Natural killer cell (primary cell): ENCODE measurements at regions not wholly inside any gene's neighbourhood (a gene's known extent, or its start where the extent isn't known, plus 50 kb on each side); places are given as distances from the start of the nearest gene placed in this dataset.

Experiments used
- ATAC-seq, 3 donors: fragments of 150-1000 bp in 2 of 3; fragments of 200-7000 bp in 1 of 3; cut with Tn5 transposase; 1 replicate in 1 of 3; 2 replicates in 2 of 3; pipeline ENCODE4 v1.10.0; 2021; ENCODE audit warnings: mild to moderate bottlenecking in 2 of 3, moderate library complexity in 2 of 3
- DNase-seq, 2 donors: peaks; one replicate each; pipeline versions ENCODE4 v3.0.0 to v3.0.0-alpha.2; 2013 to 2021; ENCODE audit warnings: mixed read lengths in 1 of 2
- H3K27ac ChIP-seq: one replicate; pipeline ENCODE4 v1.5.1; 2013; ENCODE audit warnings: mild to moderate bottlenecking, low read length
- H3K27me3 ChIP-seq: one replicate; pipeline ENCODE4 v1.6.1; 2013; ENCODE audit warnings: low read length; ENCODE audit not compliant: control insufficient read depth, insufficient read depth
- H3K36me3 ChIP-seq: one replicate; pipeline ENCODE4 v1.6.1; 2013; ENCODE audit warnings: low read length; ENCODE audit not compliant: control insufficient read depth, insufficient read depth
- H3K4me1 ChIP-seq: one replicate; pipeline ENCODE4 v1.6.1; 2013; ENCODE audit warnings: low read length; ENCODE audit not compliant: control insufficient read depth, insufficient read depth
- H3K4me3 ChIP-seq: one replicate; pipeline ENCODE4 v1.5.1; 2013; ENCODE audit warnings: low read length
- H3K9me3 ChIP-seq: one replicate; pipeline ENCODE4 v1.6.1; 2013; ENCODE audit warnings: low read length; ENCODE audit not compliant: control insufficient read depth, insufficient read depth
- H3K27ac Mint-ChIP-seq, 2 donors: one replicate each; pipeline ENCODE4 v1.8.0; 2022; ENCODE audit warnings: mild to moderate bottlenecking in 2 of 2, mixed read lengths in 2 of 2, moderate library complexity in 1 of 2
- H3K27me3 Mint-ChIP-seq, 2 donors: one replicate each; pipeline ENCODE4 v1.8.0; 2022; ENCODE audit warnings: low read depth in 2 of 2, mixed read lengths in 2 of 2
- H3K36me3 Mint-ChIP-seq: one replicate; pipeline ENCODE4 v1.8.0; 2022; ENCODE audit warnings: mixed read lengths
- H3K4me1 Mint-ChIP-seq, 2 donors: one replicate each; pipeline ENCODE4 v1.8.0; 2022; ENCODE audit warnings: mixed read lengths in 2 of 2
- H3K4me3 Mint-ChIP-seq: one replicate; pipeline ENCODE4 v1.8.0; 2022; ENCODE audit warnings: mild to moderate bottlenecking, moderate library complexity, mixed read lengths
- H3K9me3 Mint-ChIP-seq, 2 donors: one replicate each; pipeline ENCODE4 v1.8.0; 2022; ENCODE audit warnings: mixed read lengths in 2 of 2
- WGBS: methylation state at CpG from one replicate; pipeline ENCODE4 v1.1.7; 2013; ENCODE audit warnings: missing lambda C conversion rate; ENCODE audit not compliant: insufficient coverage; 5-methylcytosine and 5-hydroxymethylcytosine counted together
- intact Hi-C: fragments of 100-400 bp; cut with micrococcal nuclease; formaldehyde crosslinking; loops from one replicate; pipeline ENCODE4 v1.14.2; 2022
- TF ChIP-seq, protein P1 (sequence below): fragments of 200-600 bp; IDR thresholded peaks from one replicate; pipeline ENCODE4 v1.8.0; 2022; ENCODE audit warnings: antibody characterized with exemption

DNA sequence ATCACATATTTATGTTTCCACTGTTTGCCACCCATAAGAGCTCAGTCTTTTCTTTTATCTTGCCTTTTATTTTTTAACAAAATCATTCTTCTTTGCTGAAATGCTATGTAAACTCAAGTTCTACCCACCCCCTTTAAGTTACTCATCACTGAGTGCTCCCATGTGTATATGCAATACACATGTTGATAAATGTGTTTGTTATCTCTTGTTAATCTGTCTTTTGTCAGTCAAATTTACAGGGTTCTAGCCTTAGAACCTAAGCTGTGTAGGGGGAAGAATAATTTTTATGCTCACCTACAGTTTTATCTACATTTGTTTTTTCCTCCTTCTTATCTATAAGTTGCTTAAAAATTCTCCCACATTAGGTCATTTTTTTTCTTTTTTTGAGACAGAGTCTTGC is 1195.9 kb downstream of the ROBO2 start:
- Mint-ChIP-seq H3K36me3 (peaks cover 14% of the 10 kb centered on the region), H3K27me3 (no peaks in the 10 kb centered on the region), H3K27ac (no peak overlapping the region), H3K4me3 (no peak overlapping the region), H3K4me1 (no peaks in the 10 kb centered on the region), H3K9me3 (peaks cover 9 to 15% of the 10 kb centered on the region in 2 donors)
- no peak overlapping the region for H3K27ac ChIP-seq
- no peak overlapping the region for H3K4me3 ChIP-seq
- no peaks in the 10 kb centered on the region for H3K4me1 ChIP-seq
- ATAC-seq (no peak), DNase-seq (no peak)
- H3K36me3 ChIP-seq = no peaks in the 10 kb centered on the region
- TF ChIP-seq, protein P1, sequence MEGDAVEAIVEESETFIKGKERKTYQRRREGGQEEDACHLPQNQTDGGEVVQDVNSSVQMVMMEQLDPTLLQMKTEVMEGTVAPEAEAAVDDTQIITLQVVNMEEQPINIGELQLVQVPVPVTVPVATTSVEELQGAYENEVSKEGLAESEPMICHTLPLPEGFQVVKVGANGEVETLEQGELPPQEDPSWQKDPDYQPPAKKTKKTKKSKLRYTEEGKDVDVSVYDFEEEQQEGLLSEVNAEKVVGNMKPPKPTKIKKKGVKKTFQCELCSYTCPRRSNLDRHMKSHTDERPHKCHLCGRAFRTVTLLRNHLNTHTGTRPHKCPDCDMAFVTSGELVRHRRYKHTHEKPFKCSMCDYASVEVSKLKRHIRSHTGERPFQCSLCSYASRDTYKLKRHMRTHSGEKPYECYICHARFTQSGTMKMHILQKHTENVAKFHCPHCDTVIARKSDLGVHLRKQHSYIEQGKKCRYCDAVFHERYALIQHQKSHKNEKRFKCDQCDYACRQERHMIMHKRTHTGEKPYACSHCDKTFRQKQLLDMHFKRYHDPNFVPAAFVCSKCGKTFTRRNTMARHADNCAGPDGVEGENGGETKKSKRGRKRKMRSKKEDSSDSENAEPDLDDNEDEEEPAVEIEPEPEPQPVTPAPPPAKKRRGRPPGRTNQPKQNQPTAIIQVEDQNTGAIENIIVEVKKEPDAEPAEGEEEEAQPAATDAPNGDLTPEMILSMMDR = no peak
- intact Hi-C loops = no loop called here
- no peaks in the 10 kb centered on the region for H3K27me3 ChIP-seq
- H3K9me3 ChIP-seq = peaks cover 3% of the 10 kb centered on the region

DNA sequence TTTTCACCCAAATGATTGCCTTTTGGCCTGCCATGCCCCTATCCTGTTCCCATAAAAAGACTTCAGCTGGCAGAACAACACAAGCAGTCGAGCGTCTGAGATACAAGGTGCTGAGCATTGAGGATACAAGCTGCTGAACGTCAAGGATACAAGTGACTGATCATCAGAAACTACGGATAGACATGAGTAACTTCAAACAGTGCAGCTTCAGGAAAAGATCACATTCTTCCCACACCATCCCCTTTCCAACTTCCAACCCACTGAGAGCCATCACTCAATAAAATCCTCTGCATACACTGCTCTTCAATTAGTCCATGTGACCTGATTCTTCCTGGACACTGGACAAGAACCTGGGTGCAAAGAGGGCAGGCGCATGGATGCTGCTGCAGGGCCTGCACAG is 1198.9 kb downstream of the ROBO2 start:
- Mint-ChIP-seq H3K27ac (no peak overlapping the region), H3K4me1 (no peaks in the 10 kb centered on the region), H3K9me3 (peaks cover 11 to 22% of the 10 kb centered on the region in 2 donors), H3K27me3 (no peaks in the 10 kb centered on the region), H3K36me3 (peaks cover 14% of the 10 kb centered on the region), H3K4me3 (no peak overlapping the region)
- Histone ChIP-seq H3K4me3 (no peak overlapping the region), H3K27ac (no peak overlapping the region), H3K4me1 (no peaks in the 10 kb centered on the region), H3K36me3 (no peaks in the 10 kb centered on the region), H3K9me3 (no peaks in the 10 kb centered on the region), H3K27me3 (no peaks in the 10 kb centered on the region)
- ATAC-seq (no peak), DNase-seq (no peak)
- intact Hi-C loops = no loop called here
- TF ChIP-seq, protein P1 = no peak
- 86% methylated on average over 5 of the region's 5 CpGs for WGBS

DNA sequence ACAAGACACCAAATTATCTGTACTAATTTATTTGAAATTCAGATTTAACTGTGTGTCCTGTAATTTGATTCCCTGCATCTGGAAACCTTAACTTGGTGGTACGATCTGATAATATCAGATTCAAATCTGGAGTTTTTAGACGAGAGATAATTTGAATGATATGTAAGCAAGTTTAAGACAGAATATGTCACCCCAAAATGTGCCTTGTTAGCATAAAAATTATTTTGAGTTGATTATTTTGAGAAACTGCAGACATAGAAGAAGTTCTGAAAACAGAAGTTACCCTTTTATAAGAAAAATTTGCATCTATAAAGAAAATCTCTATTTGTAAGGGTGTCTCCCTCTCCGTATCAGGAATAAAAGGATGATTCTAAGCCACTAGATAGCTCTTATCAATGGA is 1202.8 kb downstream of the ROBO2 start:
- Mint-ChIP-seq H3K9me3 (peaks cover 12 to 28% of the 10 kb centered on the region in 2 donors), H3K4me1 (no peaks in the 10 kb centered on the region), H3K27me3 (no peaks in the 10 kb centered on the region), H3K36me3 (peaks cover 32% of the 10 kb centered on the region), H3K4me3 (no peak overlapping the region), H3K27ac (no peak overlapping the region)
- no peak overlapping the region for H3K27ac ChIP-seq
- intact Hi-C loops = no loop called here
- ATAC-seq (no peak), DNase-seq (no peak)
- 76% methylated on average over 3 of the region's 3 CpGs for WGBS
- TF ChIP-seq, protein P1 = no peak
- H3K4me1 ChIP-seq = no peaks in the 10 kb centered on the region
- no peak overlapping the region for H3K4me3 ChIP-seq
- no peaks in the 10 kb centered on the region for H3K27me3 ChIP-seq
- H3K36me3 ChIP-seq = no peaks in the 10 kb centered on the region
- H3K9me3 ChIP-seq = peaks cover 9% of the 10 kb centered on the region

DNA sequence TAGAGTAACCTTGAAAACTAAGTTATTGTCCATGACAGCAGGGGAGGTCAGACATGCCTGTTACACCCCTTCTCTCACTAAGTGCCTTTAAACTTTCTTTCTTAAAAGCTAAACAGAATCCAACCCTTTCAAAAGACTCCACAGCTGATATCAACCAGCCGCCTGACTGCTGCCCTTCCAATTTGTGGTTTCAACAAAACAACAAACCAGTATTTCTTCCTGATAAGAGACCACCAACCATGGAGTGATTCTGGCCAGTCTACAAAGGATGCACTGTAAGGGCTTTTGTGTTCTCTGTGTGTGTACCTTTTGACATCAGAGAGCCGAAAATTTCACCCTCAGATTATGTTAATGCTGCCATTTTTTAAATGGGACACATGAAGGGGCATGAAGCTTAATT is 1204.2 kb downstream of the ROBO2 start:
- ATAC-seq (no peak), DNase-seq (no peak)
- Histone ChIP-seq H3K4me1 (no peaks in the 10 kb centered on the region), H3K27ac (no peak overlapping the region), H3K9me3 (peaks cover 11% of the 10 kb centered on the region), H3K27me3 (no peaks in the 10 kb centered on the region), H3K36me3 (no peaks in the 10 kb centered on the region), H3K4me3 (no peak overlapping the region)
- 83% methylated on average over 2 of the region's 2 CpGs for WGBS
- peaks cover 12 to 30% of the 10 kb centered on the region in 2 donors for H3K9me3 Mint-ChIP-seq
- TF ChIP-seq, protein P1 = no peak
- no peaks in the 10 kb centered on the region for H3K4me1 Mint-ChIP-seq
- H3K4me3 Mint-ChIP-seq = no peak overlapping the region
- peaks cover 29% of the 10 kb centered on the region for H3K36me3 Mint-ChIP-seq
- intact Hi-C loops = no loop called here
- no peak overlapping the region for H3K27ac Mint-ChIP-seq
- no peaks in the 10 kb centered on the region for H3K27me3 Mint-ChIP-seq
